ENCODE measurements at regions not wholly inside any gene's neighbourhood (a gene's known extent, or its start where the extent isn't known, plus 50 kb on each side); places are given as distances from the start of the nearest gene placed in this dataset.

- H3K4me3 Mint-ChIP-seq = no peak overlapping the region
- no peaks in the 10 kb centered on the region for H3K36me3 Mint-ChIP-seq
- no peaks in the 10 kb centered on the region for H3K9me3 Mint-ChIP-seq
- H3K4me1 Mint-ChIP-seq = no peaks in the 10 kb centered on the region
- H3K27me3 Mint-ChIP-seq = no peaks in the 10 kb centered on the region
- H3K27ac Mint-ChIP-seq = no peak overlapping the region
Measured at GRCh38 chr11:134575504-134576230, 163.6 kb upstream of the B3GAT1 start.

GRCh38 chr11:134574947-134575346 lies 162.9 kb upstream of the B3GAT1 start:
- no peak overlapping the region for H3K27ac Mint-ChIP-seq
- H3K4me1 Mint-ChIP-seq = no peaks in the 10 kb centered on the region
- no peaks in the 10 kb centered on the region for H3K27me3 Mint-ChIP-seq
- H3K36me3 Mint-ChIP-seq = no peaks in the 10 kb centered on the region
- no peak overlapping the region for H3K4me3 Mint-ChIP-seq
- no peaks in the 10 kb centered on the region for H3K9me3 Mint-ChIP-seq

- H3K36me3 Mint-ChIP-seq = no peaks in the 10 kb centered on the region
- H3K9me3 Mint-ChIP-seq = no peaks in the 10 kb centered on the region
- H3K27ac Mint-ChIP-seq = no peak overlapping the region
- no peak overlapping the region for H3K4me3 Mint-ChIP-seq
- no peaks in the 10 kb centered on the region for H3K4me1 Mint-ChIP-seq
- H3K27me3 Mint-ChIP-seq = no peaks in the 10 kb centered on the region
Measured at GRCh38 chr11:134574425-134574824, 162.4 kb upstream of the B3GAT1 start.

GRCh38 chr11:134573857-134574256 lies 161.8 kb upstream of the B3GAT1 start:
- no peaks in the 10 kb centered on the region for H3K36me3 Mint-ChIP-seq
- peaks cover 2% of the 10 kb centered on the region for H3K27me3 Mint-ChIP-seq
- no peaks in the 10 kb centered on the region for H3K9me3 Mint-ChIP-seq
- no peak overlapping the region for H3K4me3 Mint-ChIP-seq
- H3K4me1 Mint-ChIP-seq = no peaks in the 10 kb centered on the region
- H3K27ac Mint-ChIP-seq = no peak overlapping the region

- Mint-ChIP-seq H3K27me3 (peaks cover 2% of the 10 kb centered on the region), H3K9me3 (no peaks in the 10 kb centered on the region), H3K4me3 (no peak overlapping the region), H3K4me1 (no peaks in the 10 kb centered on the region), H3K27ac (no peak overlapping the region), H3K36me3 (no peaks in the 10 kb centered on the region)
Measured at GRCh38 chr11:134572741-134573675, 161.0 kb upstream of the B3GAT1 start.

GRCh38 chr11:134571301-134571700 lies 159.3 kb upstream of the B3GAT1 start:
- Mint-ChIP-seq H3K9me3 (no peaks in the 10 kb centered on the region), H3K4me1 (no peaks in the 10 kb centered on the region), H3K27me3 (peaks cover 2% of the 10 kb centered on the region), H3K36me3 (no peaks in the 10 kb centered on the region), H3K27ac (no peak overlapping the region), H3K4me3 (no peak overlapping the region)

GRCh38 chr11:134569195-134569594 lies 157.2 kb upstream of the B3GAT1 start:
- Mint-ChIP-seq H3K27me3 (peaks cover 2% of the 10 kb centered on the region), H3K9me3 (no peaks in the 10 kb centered on the region), H3K4me1 (no peaks in the 10 kb centered on the region), H3K4me3 (no peak overlapping the region), H3K36me3 (no peaks in the 10 kb centered on the region), H3K27ac (no peak overlapping the region)

- Mint-ChIP-seq H3K9me3 (no peaks in the 10 kb centered on the region), H3K4me3 (no peak overlapping the region), H3K36me3 (no peaks in the 10 kb centered on the region), H3K4me1 (no peaks in the 10 kb centered on the region), H3K27me3 (peaks cover 2% of the 10 kb centered on the region), H3K27ac (no peak overlapping the region)
Measured at GRCh38 chr11:134566311-134566710, 154.3 kb upstream of the B3GAT1 start.

GRCh38 chr11:134565343-134565891 lies 153.4 kb upstream of the B3GAT1 start:
- peaks cover 2% of the 10 kb centered on the region for H3K27me3 Mint-ChIP-seq
- H3K9me3 Mint-ChIP-seq = no peaks in the 10 kb centered on the region
- H3K36me3 Mint-ChIP-seq = no peaks in the 10 kb centered on the region
- H3K4me1 Mint-ChIP-seq = no peaks in the 10 kb centered on the region
- H3K4me3 Mint-ChIP-seq = no peak overlapping the region
- H3K27ac Mint-ChIP-seq = no peak overlapping the region

GRCh38 chr11:134564472-134565200 lies 152.6 kb upstream of the B3GAT1 start:
- Mint-ChIP-seq H3K4me1 (no peaks in the 10 kb centered on the region), H3K9me3 (no peaks in the 10 kb centered on the region), H3K27me3 (peaks cover 2% of the 10 kb centered on the region)

GRCh38 chr11:134562941-134563471 lies 151.0 kb upstream of the B3GAT1 start:
- H3K27ac Mint-ChIP-seq = no peak overlapping the region
- no peaks in the 10 kb centered on the region for H3K27me3 Mint-ChIP-seq
- no peak overlapping the region for H3K4me3 Mint-ChIP-seq
- no peaks in the 10 kb centered on the region for H3K36me3 Mint-ChIP-seq
- H3K4me1 Mint-ChIP-seq = no peaks in the 10 kb centered on the region
- H3K9me3 Mint-ChIP-seq = no peaks in the 10 kb centered on the region

More at GRCh38 chr11:134564472-134565200, 152.6 kb upstream of the B3GAT1 start:
- Mint-ChIP-seq H3K27ac (no peak overlapping the region), H3K4me3 (no peak overlapping the region), H3K36me3 (no peaks in the 10 kb centered on the region)

GRCh38 chr11:134562196-134562595 lies 150.2 kb upstream of the B3GAT1 start:
- Mint-ChIP-seq H3K9me3 (no peaks in the 10 kb centered on the region), H3K27me3 (no peaks in the 10 kb centered on the region), H3K4me3 (no peak overlapping the region), H3K27ac (no peak overlapping the region), H3K4me1 (no peaks in the 10 kb centered on the region), H3K36me3 (no peaks in the 10 kb centered on the region)

- no peaks in the 10 kb centered on the region for H3K4me1 Mint-ChIP-seq
- H3K27ac Mint-ChIP-seq = no peak overlapping the region
- H3K4me3 Mint-ChIP-seq = no peak overlapping the region
- no peaks in the 10 kb centered on the region for H3K9me3 Mint-ChIP-seq
- no peaks in the 10 kb centered on the region for H3K27me3 Mint-ChIP-seq
- no peaks in the 10 kb centered on the region for H3K36me3 Mint-ChIP-seq
Measured at GRCh38 chr11:134561331-134561720, 149.3 kb upstream of the B3GAT1 start.

GRCh38 chr11:134560566-134561330 lies 148.7 kb upstream of the B3GAT1 start:
- Mint-ChIP-seq H3K36me3 (no peaks in the 10 kb centered on the region), H3K27ac (no peak overlapping the region), H3K27me3 (no peaks in the 10 kb centered on the region), H3K4me1 (no peaks in the 10 kb centered on the region), H3K9me3 (no peaks in the 10 kb centered on the region), H3K4me3 (no peak overlapping the region)

- H3K27ac Mint-ChIP-seq = no peak overlapping the region
- no peaks in the 10 kb centered on the region for H3K9me3 Mint-ChIP-seq
- no peaks in the 10 kb centered on the region for H3K27me3 Mint-ChIP-seq
- H3K36me3 Mint-ChIP-seq = no peaks in the 10 kb centered on the region
- H3K4me1 Mint-ChIP-seq = no peaks in the 10 kb centered on the region
- H3K4me3 Mint-ChIP-seq = no peak overlapping the region
Measured at GRCh38 chr11:134560066-134560465, 148.0 kb upstream of the B3GAT1 start.
